IMR-90 (cell line): ENCODE measurements at regions not wholly inside any gene's neighbourhood (a gene's known extent, or its start where the extent isn't known, plus 50 kb on each side); places are given as distances from the start of the nearest gene placed in this dataset.

Experiments
- ATAC-seq: fragments of 200-7000 bp; cut with Tn5 transposase; 2 replicates; pipeline ENCODE4 v1.9.1; 2020; ENCODE audit warnings: low read depth, mild to moderate bottlenecking, moderate library complexity
- BruUV-seq: library from RNA; stranded (reverse); fragments of 400-500 nt; replicated peaks from 2 replicates; lab custom pipeline; 2021; lab: Mats Ljungman, UMichigan
- CTCF ChIA-PET: fragments of 300-600 bp; formaldehyde crosslinking; extraction: SDS; loops from one replicate; lab custom pipeline; 2021; ENCODE audit warnings: antibody characterized with exemption; lab: Yijun Ruan, JAX
- POLR2A ChIA-PET: fragments of 300-600 bp; sonication (Branson Sonifier 250); formaldehyde crosslinking; loops from one replicate; lab custom pipeline; 2022; ENCODE audit warnings: antibody characterized with exemption; ENCODE audit not compliant: unreplicated experiment; lab: Charles Lee
- DNase-seq: peaks from one replicate; pipeline ENCODE4 v3.0.0; 2013
- H2AFZ ChIP-seq: replicated peaks from 2 replicates; pipeline ENCODE3; 2013; ENCODE audit warnings: low read length, mild to moderate bottlenecking; ENCODE audit not compliant: poor library complexity
- H2AK5ac ChIP-seq: 2 replicates; pipeline ENCODE4 v1.6.1; 2013; ENCODE audit warnings: low read depth, low read length, inconsistent platforms
- H2AK9ac ChIP-seq: replicated peaks from 2 replicates; pipeline ENCODE3; 2013; ENCODE audit warnings: mild to moderate bottlenecking, low read depth, low read length, moderate library complexity; ENCODE audit not compliant: poor library complexity
- H2BK120ac ChIP-seq: 2 replicates; pipeline ENCODE4 v1.6.1; 2013; ENCODE audit warnings: low read depth, low read length, inconsistent platforms
- H2BK15ac ChIP-seq: 3 replicates; pipeline ENCODE4 v1.6.1; 2013; ENCODE audit warnings: low read depth, low read length, inconsistent platforms
- H2BK20ac ChIP-seq: 2 replicates; pipeline ENCODE4 v1.6.1; 2013; ENCODE audit warnings: low read depth, mild to moderate bottlenecking, inconsistent platforms, low read length, moderate library complexity
- H2BK5ac ChIP-seq: 2 replicates; pipeline ENCODE4 v1.6.1; 2013; ENCODE audit warnings: mild to moderate bottlenecking, low read depth, low read length, inconsistent platforms; ENCODE audit not compliant: poor library complexity, severe bottlenecking
- H3K14ac ChIP-seq: replicated peaks from 2 replicates; pipeline ENCODE4 v1.6.1; 2013; ENCODE audit warnings: low read depth, low read length, inconsistent platforms
- H3K18ac ChIP-seq: 2 replicates; pipeline ENCODE4 v1.6.1; 2013; ENCODE audit warnings: low read depth, low read length, control low read depth
- H3K23ac ChIP-seq: 2 replicates; pipeline ENCODE4 v1.6.1; 2013; ENCODE audit warnings: low read depth, low read length, inconsistent platforms
- H3K27ac ChIP-seq: 2 replicates; pipeline ENCODE4 v1.5.1; 2013; ENCODE audit warnings: mild to moderate bottlenecking, control low read depth, low read length; ENCODE audit not compliant: insufficient read depth
- H3K27me3 ChIP-seq: 2 replicates; pipeline ENCODE4 v1.6.1; 2013; ENCODE audit warnings: low read length; ENCODE audit not compliant: control insufficient read depth, insufficient read depth
- H3K36me3 ChIP-seq: 2 replicates; pipeline ENCODE4 v1.6.1; 2013; ENCODE audit warnings: low read length, mixed read lengths; ENCODE audit not compliant: control insufficient read depth, insufficient read depth
- H3K4ac ChIP-seq: 2 replicates; pipeline ENCODE4 v1.6.1; 2013; ENCODE audit warnings: low read depth, low read length, inconsistent platforms
- H3K4me1 ChIP-seq: 2 replicates; pipeline ENCODE4 v1.6.1; 2013; ENCODE audit warnings: low read length, mixed read lengths; ENCODE audit not compliant: control insufficient read depth, insufficient read depth
- H3K4me2 ChIP-seq: 2 replicates; pipeline ENCODE4 v1.6.1; 2013; ENCODE audit warnings: low read depth, mild to moderate bottlenecking, control low read depth, low read length, moderate library complexity
- H3K4me3 ChIP-seq: 2 replicates; pipeline ENCODE4 v1.5.1; 2013; ENCODE audit warnings: low read depth, mild to moderate bottlenecking, control low read depth, low read length, moderate library complexity; ENCODE audit not compliant: insufficient read depth
- H3K56ac ChIP-seq: 2 replicates; pipeline ENCODE4 v1.6.1; 2013; ENCODE audit warnings: low read length, inconsistent platforms; ENCODE audit not compliant: insufficient read depth; ENCODE audit errors: extremely low read depth
- H3K79me1 ChIP-seq, 2 experiments: 2 replicates each; pipeline ENCODE4 v1.6.1; 2013; ENCODE audit warnings: low read length in 2 of 2, inconsistent platforms in 1 of 2, low read depth in 1 of 2
- H3K9ac ChIP-seq: 2 replicates; pipeline ENCODE4 v1.6.1; 2013; ENCODE audit warnings: low read depth, low read length, control low read depth
- H3K9me1 ChIP-seq: 2 replicates; pipeline ENCODE4 v1.6.1; 2013; ENCODE audit warnings: low read length, inconsistent platforms; ENCODE audit not compliant: insufficient read depth
- H3K9me3 ChIP-seq: 2 replicates; pipeline ENCODE4 v1.6.1; 2013; ENCODE audit warnings: low read length; ENCODE audit not compliant: control insufficient read depth, insufficient read depth
- H4K20me1 ChIP-seq: 2 replicates; pipeline ENCODE4 v1.6.1; 2013; ENCODE audit warnings: low read length, inconsistent platforms; ENCODE audit not compliant: insufficient read depth
- H4K5ac ChIP-seq: 2 replicates; pipeline ENCODE4 v1.6.1; 2013; ENCODE audit warnings: mild to moderate bottlenecking, low read depth, low read length, control low read depth
- H4K8ac ChIP-seq, 2 experiments: 2 replicates each; pipeline ENCODE4 v1.6.1; 2013; ENCODE audit warnings: low read depth in 2 of 2, low read length in 2 of 2, control low read depth in 1 of 2, inconsistent platforms in 1 of 2
- H4K91ac ChIP-seq: 2 replicates; pipeline ENCODE4 v1.6.1; 2013; ENCODE audit warnings: low read depth, low read length, inconsistent platforms; ENCODE audit not compliant: insufficient read depth
- BHLHE40 ChIP-seq: fragments of 150-350 bp; IDR thresholded peaks from 2 replicates; pipeline ENCODE4 v1.6.1; 2016; ENCODE audit warnings: mild to moderate bottlenecking, low read depth, low read length
- CEBPB ChIP-seq: IDR thresholded peaks from 2 replicates; pipeline ENCODE4 v1.6.1; 2012; ENCODE audit warnings: low read depth, low read length, improper control_type of control experiment
- CHD1 ChIP-seq: IDR thresholded peaks from 2 replicates; pipeline ENCODE4 v1.6.1; 2012; ENCODE audit warnings: low read depth, low read length, improper control_type of control experiment
- ELK1 ChIP-seq: fragments of 150-350 bp; IDR thresholded peaks from 2 replicates; pipeline ENCODE4 v1.6.1; 2016; ENCODE audit warnings: low read depth, mild to moderate bottlenecking, low read length, moderate library complexity, borderline replicate concordance
- POLR2A ChIP-seq: IDR thresholded peaks from 2 replicates; pipeline ENCODE4 v1.6.1; 2012; ENCODE audit warnings: mild to moderate bottlenecking, low read depth, low read length
- RAD21 ChIP-seq: IDR thresholded peaks from 2 replicates; pipeline ENCODE4 v1.6.1; 2012; ENCODE audit warnings: low read length, improper control_type of control experiment
- RCOR1 ChIP-seq: IDR thresholded peaks from 2 replicates; pipeline ENCODE4 v1.6.1; 2012; ENCODE audit warnings: mild to moderate bottlenecking, low read length, improper control_type of control experiment; ENCODE audit not compliant: insufficient replicate concordance
- RFX5 ChIP-seq: IDR thresholded peaks from 2 replicates; pipeline ENCODE4 v1.8.0; 2012; ENCODE audit warnings: low read depth, mild to moderate bottlenecking, low read length, moderate library complexity
- USF2 ChIP-seq: fragments of 150-350 bp; IDR thresholded peaks from 2 replicates; pipeline ENCODE4 v1.6.1; 2017; ENCODE audit warnings: mild to moderate bottlenecking, antibody characterized with exemption, low read length, low read depth
- whole genome bisulfite sequencing, 2 experiments: methylation state at CpG; one replicate each; pipeline versions ENCODE4 v1.1.5 to v1.1.7; 2013; ENCODE audit warnings: missing lambda C conversion rate in 2 of 2; ENCODE audit not compliant: insufficient read length in 1 of 2; ENCODE audit errors: extremely low coverage in 2 of 2; 5-methylcytosine and 5-hydroxymethylcytosine counted together
- dilution Hi-C: fragments of 300-500 bp; cut with HindIII; formaldehyde crosslinking; loops from one replicate; pipeline ENCODE4 v1.14.3; 2018; ENCODE audit warnings: low sequenced_read_pairs; ENCODE audit not compliant: unreplicated experiment
- in situ Hi-C: fragments of 300-500 bp; cut with MboI; formaldehyde crosslinking; loops from 3 replicates; pipeline ENCODE4 v1.14.3; 2019; ENCODE audit warnings: low sequenced_read_pairs, inconsistent platforms, mixed read lengths
- intact Hi-C: fragments of 100-400 bp; cut with micrococcal nuclease; formaldehyde crosslinking; loops from 2 replicates; pipeline ENCODE4 v1.10.0; 2022

GRCh38 chr18:38198956-38199355 is 633.4 kb upstream of the CELF4 start:
- no CpG with 5 or more reads among the region's 1 CpG for WGBS, 2 experiments
- H2AK5ac ChIP-seq = no peak overlapping the region
- no peaks in the 10 kb centered on the region for H3K36me3 ChIP-seq
- no peak overlapping the region for H3K4ac ChIP-seq
- no peak overlapping the region for H3K4me2 ChIP-seq
- no peak overlapping the region for H3K23ac ChIP-seq
- no peaks in the 10 kb centered on the region for H3K79me1 ChIP-seq
- in situ Hi-C loops = no loop called here
- intact Hi-C loops = no loop called here
- BruUV-seq = no TSS peak
- no peaks in the 10 kb centered on the region for H3K9me1 ChIP-seq
- CTCF ChIA-PET = no interaction called here
- TF ChIP-seq CEBPB (no peak), RCOR1 (no peak), BHLHE40 (no peak), USF2 (no peak), RFX5 (no peak), POLR2A (no peak), ELK1 (no peak), CHD1 (no peak), RAD21 (no peak)
- no peaks in the 10 kb centered on the region for H3K27me3 ChIP-seq
- no peak overlapping the region for H3K14ac ChIP-seq
- H4K8ac ChIP-seq = no peak overlapping the region
- H2BK20ac ChIP-seq = no peak overlapping the region
- ATAC-seq = no peak
- dilution Hi-C loops = no loop called here
- no peak overlapping the region for H2AK9ac ChIP-seq
- DNase-seq = no peak
- no peaks in the 10 kb centered on the region for H3K4me1 ChIP-seq
- no peak overlapping the region for H3K4me3 ChIP-seq
- no peak overlapping the region for H4K5ac ChIP-seq
- no peak overlapping the region for H3K18ac ChIP-seq
- H4K91ac ChIP-seq = no peak overlapping the region
- no peak overlapping the region for H3K56ac ChIP-seq
- H3K9me3 ChIP-seq = peaks cover 2% of the 10 kb centered on the region; the same call in 1 of the 2 replicates
- H2BK120ac ChIP-seq = no peak overlapping the region
- no peaks in the 10 kb centered on the region for H4K20me1 ChIP-seq
- POLR2A ChIA-PET = no interaction called here
- no peak overlapping the region for H2BK15ac ChIP-seq
- no peak overlapping the region for H3K9ac ChIP-seq
- no peak overlapping the region for H3K27ac ChIP-seq
- no peak overlapping the region for H2AFZ ChIP-seq
- H2BK5ac ChIP-seq = no peak overlapping the region
